Effector memory CD8-positive, alpha-beta T cell (primary cell): ENCODE measurements at regions not wholly inside any gene's neighbourhood (a gene's known extent, or its start where the extent isn't known, plus 50 kb on each side); places are given as distances from the start of the nearest gene placed in this dataset.

ENCODE experiments used
- ATAC-seq: fragments of 150-1000 bp; cut with Tn5 transposase; replicated peaks from 2 replicates; pipeline ENCODE4 v1.10.0; 2021; ENCODE audit warnings: mild to moderate bottlenecking, moderate library complexity
- DNase-seq, 3 experiments: peaks; one replicate each; pipeline ENCODE4 v3.0.0; 2021
- H3K27ac Mint-ChIP-seq, 2 donors: one replicate each; pipeline ENCODE4 v1.8.0; 2022; ENCODE audit warnings: mild to moderate bottlenecking in 2 of 2, mixed read lengths in 2 of 2, moderate library complexity in 2 of 2
- H3K27me3 Mint-ChIP-seq, 2 donors: one replicate each; pipeline ENCODE4 v1.8.0; 2022; ENCODE audit warnings: mixed read lengths in 2 of 2
- H3K36me3 Mint-ChIP-seq: one replicate; pipeline ENCODE4 v1.8.0; 2022; ENCODE audit warnings: mild to moderate bottlenecking, moderate library complexity, mixed read lengths; ENCODE audit not compliant: insufficient read depth
- H3K4me1 Mint-ChIP-seq, 2 donors: one replicate each; pipeline ENCODE4 v1.8.0; 2022; ENCODE audit warnings: low read depth in 2 of 2, mixed read lengths in 2 of 2
- H3K4me3 Mint-ChIP-seq, 2 donors: one replicate each; pipeline ENCODE4 v1.8.0; 2022; ENCODE audit warnings: mild to moderate bottlenecking in 2 of 2, mixed read lengths in 2 of 2, moderate library complexity in 2 of 2
- H3K9me3 Mint-ChIP-seq, 2 donors: one replicate each; pipeline ENCODE4 v1.8.0; 2022; ENCODE audit warnings: mixed read lengths in 2 of 2

DNA sequence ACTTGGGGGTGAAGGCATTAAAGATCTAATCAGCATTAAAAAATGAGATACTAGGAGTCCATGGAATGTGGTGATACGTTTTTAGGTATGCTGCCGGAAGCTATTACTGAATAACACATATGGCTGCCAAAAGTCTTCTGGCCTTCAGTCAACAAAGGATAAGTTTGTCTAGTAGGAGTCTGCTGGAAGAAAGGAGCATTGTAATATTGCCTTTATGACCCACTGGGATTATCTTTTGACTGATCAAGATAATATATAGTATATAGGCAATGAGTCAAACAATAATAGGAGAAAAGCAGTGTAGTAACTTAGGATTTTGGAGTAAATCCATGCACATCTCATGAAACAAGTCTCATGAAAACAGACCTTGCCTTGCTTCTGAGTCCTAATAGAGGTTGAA is 295.4 kb downstream of the SLITRK6 start:
- H3K9me3 Mint-ChIP-seq, result peaks cover 0 to 3% of the 10 kb centered on the region in 2 donors
- H3K4me1 Mint-ChIP-seq, result no peaks in the 10 kb centered on the region
- no peak overlapping the region for H3K27ac Mint-ChIP-seq
- H3K36me3 Mint-ChIP-seq, result no peaks in the 10 kb centered on the region
- ATAC-seq (no peak), DNase-seq (no peak)
- no peak overlapping the region for H3K4me3 Mint-ChIP-seq
- H3K27me3 Mint-ChIP-seq, result no peaks in the 10 kb centered on the region

DNA sequence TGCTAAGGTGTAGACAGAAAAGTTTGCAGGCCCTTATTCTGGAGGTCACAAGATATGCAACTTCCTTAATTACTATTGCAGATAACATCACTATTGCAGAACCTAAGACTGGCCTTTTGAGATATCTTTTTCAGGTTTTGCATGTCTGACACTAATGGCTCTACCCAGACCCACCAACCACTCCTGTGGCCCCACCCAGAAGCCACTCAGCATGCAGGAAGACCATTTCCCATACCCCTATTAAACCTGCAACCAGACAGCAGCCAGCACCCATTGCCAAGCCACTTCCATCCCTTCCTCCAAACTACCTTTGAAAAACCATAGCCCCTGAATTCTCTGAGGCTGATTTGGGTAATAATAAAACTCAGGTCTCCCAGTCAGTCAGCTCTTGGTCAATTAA is 297.6 kb downstream of the SLITRK6 start:
- H3K4me1 Mint-ChIP-seq, result no peaks in the 10 kb centered on the region
- no peaks in the 10 kb centered on the region for H3K36me3 Mint-ChIP-seq
- H3K27ac Mint-ChIP-seq, result no peak overlapping the region
- DNase-seq, result no peak
- H3K4me3 Mint-ChIP-seq, result no peak overlapping the region
- no peaks in the 10 kb centered on the region for H3K27me3 Mint-ChIP-seq
- peaks cover 0 to 3% of the 10 kb centered on the region in 2 donors for H3K9me3 Mint-ChIP-seq
- no peak for ATAC-seq

DNA sequence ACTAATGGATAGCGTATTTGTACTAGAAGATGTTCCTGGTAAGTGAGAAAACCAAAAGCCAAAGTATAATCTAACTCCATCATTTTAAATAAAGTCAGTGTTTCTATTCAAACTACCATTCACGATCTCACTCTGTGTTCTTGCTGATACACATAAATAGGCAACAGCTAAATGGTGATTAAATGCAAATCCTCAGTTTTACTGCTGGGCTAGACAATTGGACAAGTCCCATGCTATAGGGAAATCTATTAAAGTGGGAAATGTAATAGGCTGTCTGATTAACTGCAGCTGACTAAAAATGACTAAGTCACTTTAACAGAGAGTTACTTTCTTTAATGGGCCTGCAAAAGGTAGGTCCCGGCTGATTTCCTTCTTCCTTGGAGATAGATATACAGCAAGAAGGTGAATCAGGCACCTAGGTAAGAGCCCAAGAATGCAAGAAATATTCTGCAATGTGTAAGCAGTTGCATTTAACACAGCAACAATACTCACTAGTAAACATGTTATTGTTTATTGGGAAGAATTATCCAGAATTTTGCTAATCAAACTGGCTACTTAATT is 298.4 kb downstream of the SLITRK6 start:
- H3K9me3 Mint-ChIP-seq, result peaks cover 0 to 3% of the 10 kb centered on the region in 2 donors
- no peaks in the 10 kb centered on the region for H3K4me1 Mint-ChIP-seq
- no peak overlapping the region for H3K27ac Mint-ChIP-seq
- ATAC-seq, result no peak
- no peak overlapping the region for H3K4me3 Mint-ChIP-seq
- no peaks in the 10 kb centered on the region for H3K27me3 Mint-ChIP-seq
- no peak for DNase-seq
- H3K36me3 Mint-ChIP-seq, result no peaks in the 10 kb centered on the region

DNA sequence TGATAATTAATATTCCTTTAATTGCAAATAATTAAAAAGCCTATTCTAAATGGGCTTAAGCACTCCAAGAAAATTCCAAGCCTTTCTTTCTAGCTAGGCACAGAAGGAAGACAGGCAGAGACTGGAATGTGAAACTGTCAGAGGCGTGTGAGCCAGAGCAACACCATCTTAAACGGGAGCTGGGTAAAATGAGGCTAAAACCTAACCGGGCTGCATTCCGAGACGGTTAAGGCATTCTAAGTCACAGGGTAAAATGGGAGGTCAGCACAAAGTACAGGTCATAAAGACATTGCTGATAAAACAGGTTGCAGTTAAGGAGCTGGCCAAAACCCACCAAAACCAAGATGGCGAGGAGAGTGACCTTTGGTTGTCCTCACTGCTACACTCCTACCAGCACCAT is 300.4 kb downstream of the SLITRK6 start:
- ATAC-seq (no peak), DNase-seq (no peak)
- Mint-ChIP-seq H3K9me3 (peaks cover 2 to 3% of the 10 kb centered on the region in 2 donors), H3K27me3 (no peaks in the 10 kb centered on the region), H3K4me3 (no peak overlapping the region), H3K27ac (no peak overlapping the region), H3K4me1 (no peaks in the 10 kb centered on the region), H3K36me3 (no peaks in the 10 kb centered on the region)

DNA sequence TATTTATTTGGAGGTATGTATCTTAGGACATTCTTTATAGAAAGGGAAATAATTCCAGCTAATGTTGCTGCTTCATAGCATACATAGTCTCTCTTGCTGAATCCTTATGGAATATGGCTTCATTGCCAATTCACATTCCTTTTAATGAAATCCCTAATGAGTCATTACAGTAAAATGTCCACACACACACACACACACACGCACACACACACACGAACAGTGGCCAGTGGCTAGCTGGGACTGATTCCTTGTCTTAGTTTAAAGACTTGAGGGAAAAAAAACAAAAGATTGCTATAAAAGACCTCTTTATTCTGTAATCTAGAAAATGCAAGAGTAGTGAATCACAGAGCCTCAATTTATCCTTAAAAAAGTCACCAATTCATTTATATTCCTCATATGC is 301.6 kb downstream of the SLITRK6 start:
- DNase-seq (no peak), ATAC-seq (no peak)
- Mint-ChIP-seq H3K4me1 (no peaks in the 10 kb centered on the region), H3K36me3 (no peaks in the 10 kb centered on the region), H3K9me3 (peaks cover 4 to 8% of the 10 kb centered on the region in 2 donors), H3K27ac (no peak overlapping the region), H3K27me3 (no peaks in the 10 kb centered on the region), H3K4me3 (no peak overlapping the region)

DNA sequence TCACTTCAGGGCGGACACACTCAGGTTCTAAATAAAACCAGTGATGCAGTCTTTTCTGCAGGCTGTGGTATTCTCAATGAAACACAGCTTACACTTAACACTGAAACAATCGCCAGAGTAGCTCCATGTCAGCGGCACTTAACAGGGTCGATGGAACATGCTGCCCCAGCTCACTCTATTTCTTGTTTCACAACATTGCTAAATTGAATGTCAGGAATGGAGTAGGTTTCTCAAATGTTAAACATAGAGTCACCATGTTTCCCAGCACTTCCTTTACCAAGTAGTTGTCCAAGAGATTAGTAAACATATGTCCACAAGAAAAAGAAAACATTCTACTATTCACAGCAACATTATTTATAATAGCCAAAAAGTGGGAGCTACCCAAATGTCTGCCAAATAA is 306.9 kb downstream of the SLITRK6 start:
- Mint-ChIP-seq H3K27ac (no peak overlapping the region), H3K4me3 (no peak overlapping the region), H3K4me1 (no peaks in the 10 kb centered on the region), H3K9me3 (peaks cover 2 to 8% of the 10 kb centered on the region in 2 donors), H3K36me3 (no peaks in the 10 kb centered on the region), H3K27me3 (no peaks in the 10 kb centered on the region)
- DNase-seq (no peak), ATAC-seq (no peak)

DNA sequence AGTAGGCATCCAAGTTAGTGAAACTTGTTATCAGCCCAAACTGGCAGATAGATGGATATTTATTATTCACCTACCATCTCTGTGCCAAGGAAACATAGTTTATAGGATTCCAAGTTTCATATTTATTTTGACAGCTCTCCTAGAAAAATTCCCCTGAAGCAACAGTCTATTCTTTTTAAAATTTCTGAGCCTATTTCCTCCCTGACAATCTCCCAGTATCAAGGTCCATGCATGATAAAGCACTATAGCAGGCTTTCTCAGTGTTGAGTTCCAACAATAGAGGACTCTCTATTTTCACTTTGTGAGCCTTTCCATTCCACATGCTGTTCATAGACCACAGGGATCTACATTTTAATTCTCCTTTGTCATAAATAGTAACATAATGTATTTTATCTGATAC is 312.6 kb downstream of the SLITRK6 start:
- no peaks in the 10 kb centered on the region for H3K27me3 Mint-ChIP-seq
- no peaks in the 10 kb centered on the region for H3K36me3 Mint-ChIP-seq
- ATAC-seq (no peak), DNase-seq (no peak)
- peaks cover 0 to 8% of the 10 kb centered on the region in 2 donors for H3K9me3 Mint-ChIP-seq
- no peak overlapping the region for H3K4me3 Mint-ChIP-seq
- no peak overlapping the region for H3K27ac Mint-ChIP-seq
- H3K4me1 Mint-ChIP-seq, result no peaks in the 10 kb centered on the region

DNA sequence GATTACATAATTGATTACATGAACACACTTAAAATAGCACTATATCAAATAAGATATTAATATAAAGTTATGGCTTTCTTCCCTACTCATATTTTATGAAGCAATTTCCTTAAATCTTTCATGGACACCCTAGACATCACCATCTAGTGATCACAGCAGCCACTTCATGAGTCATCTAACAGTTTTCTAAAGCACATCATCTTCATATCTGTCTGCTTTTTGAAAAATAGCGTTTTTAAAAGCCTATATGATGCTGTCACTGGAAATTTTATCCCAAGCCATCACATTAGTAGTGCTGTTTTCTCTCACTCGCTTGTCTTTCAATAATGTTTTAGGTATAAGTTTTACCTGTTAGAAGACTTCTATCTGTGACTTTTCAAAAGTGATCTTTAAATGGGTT is 326.1 kb downstream of the SLITRK6 start:
- no peaks in the 10 kb centered on the region for H3K36me3 Mint-ChIP-seq
- H3K9me3 Mint-ChIP-seq, result peaks cover 0 to 6% of the 10 kb centered on the region in 2 donors
- H3K27me3 Mint-ChIP-seq, result no peaks in the 10 kb centered on the region
- no peak overlapping the region for H3K4me3 Mint-ChIP-seq
- no peak overlapping the region for H3K27ac Mint-ChIP-seq
- no peak for DNase-seq
- ATAC-seq, result no peak
- H3K4me1 Mint-ChIP-seq, result no peaks in the 10 kb centered on the region

DNA sequence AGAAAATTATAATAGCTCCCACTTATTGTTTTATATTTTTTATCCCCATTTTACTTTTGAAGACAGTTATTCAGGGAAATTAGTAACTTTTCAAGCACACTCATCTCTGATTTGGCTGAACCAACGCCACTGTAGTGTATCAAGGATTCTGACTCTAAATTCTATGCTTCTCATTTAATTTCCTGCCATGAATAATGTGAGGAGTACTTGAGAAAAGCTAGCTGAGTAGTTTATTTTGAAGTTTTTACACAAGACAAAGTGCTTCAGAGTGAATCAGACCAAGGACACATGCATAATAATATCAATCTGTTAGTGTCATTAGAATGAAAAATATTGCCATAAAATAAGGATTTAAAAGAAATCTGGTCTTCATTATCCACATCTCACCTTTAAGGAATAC is 329.9 kb downstream of the SLITRK6 start:
- ATAC-seq (no peak), DNase-seq (no peak)
- no peak overlapping the region for H3K27ac Mint-ChIP-seq
- no peaks in the 10 kb centered on the region for H3K36me3 Mint-ChIP-seq
- peaks cover 0 to 6% of the 10 kb centered on the region in 2 donors for H3K9me3 Mint-ChIP-seq
- no peaks in the 10 kb centered on the region for H3K4me1 Mint-ChIP-seq
- no peaks in the 10 kb centered on the region for H3K27me3 Mint-ChIP-seq
- no peak overlapping the region for H3K4me3 Mint-ChIP-seq

DNA sequence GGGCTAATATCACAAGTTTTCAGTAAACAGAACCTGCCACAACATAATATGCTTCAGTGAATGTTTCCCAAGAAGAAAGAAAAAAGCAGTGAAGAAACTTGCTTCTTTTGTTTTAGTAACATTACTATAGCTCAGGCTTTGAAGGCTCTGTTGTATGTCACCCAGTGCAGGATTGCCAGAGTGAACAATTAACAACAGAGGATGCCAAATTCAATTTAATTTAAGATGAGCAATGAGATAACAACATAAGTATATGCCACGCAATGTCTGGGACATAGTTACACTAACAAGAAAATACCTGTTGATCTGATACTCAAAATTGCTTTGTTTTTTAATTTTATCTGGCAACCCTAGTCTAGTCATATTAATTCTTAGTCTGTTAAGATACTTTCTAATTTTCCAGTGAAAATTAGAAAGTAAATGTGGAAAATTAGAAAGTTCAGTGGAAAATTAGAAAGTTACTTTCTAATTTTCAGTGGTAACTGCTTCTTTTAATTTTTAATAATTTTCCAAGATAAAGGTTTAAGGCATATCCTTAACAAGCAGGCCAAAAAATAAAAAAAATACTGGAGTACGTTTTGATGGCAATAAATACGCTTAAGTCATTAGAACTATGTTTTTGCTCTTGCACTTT is 336.3 kb downstream of the SLITRK6 start:
- Mint-ChIP-seq H3K27ac (no peak overlapping the region), H3K9me3 (peaks cover under 1 to 4% of the 10 kb centered on the region in 2 donors), H3K4me3 (no peak overlapping the region), H3K27me3 (no peaks in the 10 kb centered on the region), H3K36me3 (no peaks in the 10 kb centered on the region), H3K4me1 (no peaks in the 10 kb centered on the region)
- ATAC-seq, result no peak
- no peak for DNase-seq

DNA sequence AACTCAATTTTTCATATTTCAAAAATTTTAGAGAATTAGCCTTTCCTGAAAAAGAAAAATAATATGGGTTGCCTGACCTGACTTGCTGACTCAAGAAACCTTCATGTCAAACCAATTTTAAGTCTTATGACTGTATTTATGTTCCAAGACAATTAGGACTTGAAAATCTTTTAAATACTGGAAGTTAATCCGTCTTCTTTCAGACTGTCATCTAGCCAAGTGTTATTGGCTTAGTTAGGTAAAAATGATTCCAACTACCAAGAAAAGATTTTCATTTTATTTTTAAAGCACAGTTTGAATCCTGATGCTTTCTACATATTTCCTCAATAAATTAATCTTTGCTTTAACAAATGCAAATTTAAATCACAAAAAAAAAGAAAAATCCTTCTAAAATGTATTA is 337.6 kb downstream of the SLITRK6 start:
- Mint-ChIP-seq H3K4me3 (no peak overlapping the region), H3K27ac (no peak overlapping the region), H3K36me3 (no peaks in the 10 kb centered on the region), H3K9me3 (peaks cover 4 to 14% of the 10 kb centered on the region in 2 donors), H3K27me3 (no peaks in the 10 kb centered on the region), H3K4me1 (no peaks in the 10 kb centered on the region)
- DNase-seq, result no peak
- no peak for ATAC-seq

DNA sequence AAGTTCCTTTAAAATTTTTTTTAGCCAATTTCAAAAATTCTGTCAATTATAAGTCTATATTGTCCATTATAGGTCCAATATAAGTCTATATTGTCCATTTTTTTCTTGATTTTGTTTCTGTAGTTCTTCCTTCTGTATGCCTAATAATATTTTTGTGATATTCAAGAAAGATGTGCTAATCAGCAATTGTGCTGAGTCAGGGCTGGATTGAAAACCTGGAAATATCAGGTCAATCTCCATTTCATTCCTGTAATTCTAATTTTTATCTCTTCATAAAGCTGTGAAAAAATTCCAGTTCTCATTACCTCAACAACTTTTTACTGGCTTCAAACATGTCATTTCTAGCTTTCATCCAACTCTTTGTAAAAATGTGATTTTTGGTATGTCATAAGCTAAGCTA is 353.7 kb downstream of the SLITRK6 start:
- Mint-ChIP-seq H3K36me3 (no peaks in the 10 kb centered on the region), H3K4me1 (no peaks in the 10 kb centered on the region), H3K4me3 (no peak overlapping the region), H3K27ac (no peak overlapping the region), H3K9me3 (no peaks in the 10 kb centered on the region), H3K27me3 (no peaks in the 10 kb centered on the region)
- DNase-seq (no peak), ATAC-seq (no peak)

DNA sequence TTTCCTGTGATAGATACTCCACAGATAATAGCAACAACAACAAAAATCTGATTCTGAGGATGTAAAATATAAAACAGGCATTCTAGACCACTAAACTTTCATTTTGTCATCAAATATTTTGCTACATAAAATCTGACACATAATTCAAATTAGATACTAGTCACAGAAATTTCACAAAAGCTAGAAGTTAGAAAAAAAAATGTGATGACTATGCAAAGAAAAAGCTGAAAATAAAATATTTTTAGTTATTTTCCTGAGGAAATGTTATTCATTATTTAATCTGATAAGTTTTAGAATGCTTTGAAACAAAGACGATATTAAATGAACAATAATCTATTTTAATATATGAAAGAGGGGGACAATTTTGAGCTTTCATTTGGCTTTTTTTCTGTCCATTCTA is 357.2 kb downstream of the SLITRK6 start:
- Mint-ChIP-seq H3K36me3 (no peaks in the 10 kb centered on the region), H3K9me3 (peaks cover 0 to 4% of the 10 kb centered on the region in 2 donors), H3K27me3 (no peaks in the 10 kb centered on the region), H3K27ac (no peak overlapping the region), H3K4me3 (no peak overlapping the region), H3K4me1 (no peaks in the 10 kb centered on the region)
- no peak for DNase-seq
- ATAC-seq, result no peak

DNA sequence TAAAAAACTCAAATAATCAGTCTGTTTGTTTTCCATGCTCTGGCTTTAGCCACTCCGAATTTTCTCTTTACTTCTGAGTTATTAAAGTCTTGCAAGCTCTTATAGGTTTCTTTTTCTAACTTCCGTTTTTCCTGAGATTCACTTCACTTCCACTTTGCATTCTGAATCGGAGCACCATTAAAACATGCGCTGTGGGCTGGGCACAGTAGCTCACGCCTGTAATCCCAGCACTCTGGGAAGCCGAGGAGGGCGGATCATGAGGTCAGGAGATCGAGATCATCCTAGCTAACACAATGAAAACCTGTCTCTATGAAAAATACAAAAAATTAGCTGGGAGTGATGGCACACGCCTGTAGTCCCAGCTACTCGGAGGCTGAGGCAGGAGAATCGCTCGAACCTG is 357.9 kb downstream of the SLITRK6 start:
- no peak for DNase-seq
- no peak for ATAC-seq
- Mint-ChIP-seq H3K27me3 (no peaks in the 10 kb centered on the region), H3K36me3 (no peaks in the 10 kb centered on the region), H3K27ac (no peak overlapping the region), H3K4me3 (no peak overlapping the region), H3K4me1 (no peaks in the 10 kb centered on the region), H3K9me3 (peaks cover 0 to 4% of the 10 kb centered on the region in 2 donors)
